ENCODE measurements at regions not wholly inside any gene's neighbourhood (a gene's known extent, or its start where the extent isn't known, plus 50 kb on each side); places are given as distances from the start of the nearest gene placed in this dataset.

GRCh38 chr14:55976219-55976618 lies 142.0 kb upstream of the PELI2 start:
- Histone ChIP-seq H3K4me1 (peaks cover 7% of the 10 kb centered on the region), H3K27me3 (no peaks in the 10 kb centered on the region), H3K9me3 (no peaks in the 10 kb centered on the region), H3K4me3 (no peak overlapping the region), H3K27ac (no peak overlapping the region), H3K36me3 (no peaks in the 10 kb centered on the region)
- WGBS, result 75% methylated on average over 5 of the region's 5 CpGs
- no peak for DNase-seq (ENCODE audit: low spot score in 2 of 2)
- TF ChIP-seq CTCF (IDR thresholded peaks at IDR 0.05) (no peak), POLR2A (IDR thresholded peaks at IDR 0.05) (no peak), POLR2AphosphoS5 (IDR thresholded peaks at IDR 0.05) (no peak)

- Histone ChIP-seq H3K27ac (no peak overlapping the region), H3K4me3 (no peak overlapping the region), H3K4me1 (peaks cover 7% of the 10 kb centered on the region), H3K36me3 (no peaks in the 10 kb centered on the region), H3K9me3 (no peaks in the 10 kb centered on the region), H3K27me3 (no peaks in the 10 kb centered on the region)
- DNase-seq (ENCODE audit: low spot score in 2 of 2), result no peak
- TF ChIP-seq CTCF (IDR thresholded peaks at IDR 0.05) (no peak), EP300 (IDR thresholded peaks at IDR 0.05) (no peak), POLR2A (IDR thresholded peaks at IDR 0.05) (no peak), POLR2AphosphoS5 (IDR thresholded peaks at IDR 0.05) (no peak)
- WGBS, result 48% methylated on average over 3 of the region's 3 CpGs
These were observed 141.6 kb upstream of the PELI2 start for GRCh38 chr14:55976655-55977054.

- no peaks in the 10 kb centered on the region for H3K9me3 ChIP-seq
- no peak overlapping the region for H3K27ac ChIP-seq
- H3K4me3 ChIP-seq, result no peak overlapping the region
- 64% methylated on average over 4 of the region's 4 CpGs for WGBS
- H3K27me3 ChIP-seq, result no peaks in the 10 kb centered on the region
- no peak for TF ChIP-seq POLR2AphosphoS5 (IDR thresholded peaks at IDR 0.05)
- no peak for TF ChIP-seq CTCF (IDR thresholded peaks at IDR 0.05)
- TF ChIP-seq EP300 (IDR thresholded peaks at IDR 0.05), result no peak
- no peak for TF ChIP-seq POLR2A (IDR thresholded peaks at IDR 0.05)
- no peak for DNase-seq (ENCODE audit: low spot score in 2 of 2)
- peaks cover 7% of the 10 kb centered on the region for H3K4me1 ChIP-seq
- no peaks in the 10 kb centered on the region for H3K36me3 ChIP-seq
These were observed 140.6 kb upstream of the PELI2 start for GRCh38 chr14:55977392-55978150.

- Histone ChIP-seq H3K4me1 (peaks cover 7% of the 10 kb centered on the region), H3K27ac (no peak overlapping the region), H3K4me3 (no peak overlapping the region), H3K9me3 (no peaks in the 10 kb centered on the region), H3K27me3 (no peaks in the 10 kb centered on the region), H3K36me3 (no peaks in the 10 kb centered on the region)
- no peak for TF ChIP-seq POLR2A (IDR thresholded peaks at IDR 0.05)
- TF ChIP-seq EP300 (IDR thresholded peaks at IDR 0.05), result no peak
- no peak for DNase-seq (ENCODE audit: low spot score in 2 of 2)
- WGBS, result 54% methylated on average over 2 of the region's 2 CpGs
These were observed 139.1 kb upstream of the PELI2 start for GRCh38 chr14:55979096-55979495.

GRCh38 chr14:55979781-55980180 lies 138.4 kb upstream of the PELI2 start:
- no peaks in the 10 kb centered on the region for H3K36me3 ChIP-seq
- no peak overlapping the region for H3K27ac ChIP-seq
- 100% methylated on average over 1 of the region's 1 CpG for WGBS
- peaks cover 6% of the 10 kb centered on the region for H3K27me3 ChIP-seq
- no peak overlapping the region for H3K4me3 ChIP-seq
- no peak for DNase-seq (ENCODE audit: low spot score in 2 of 2)
- TF ChIP-seq POLR2A (IDR thresholded peaks at IDR 0.05) (no peak), POLR2AphosphoS5 (IDR thresholded peaks at IDR 0.05) (no peak), EP300 (IDR thresholded peaks at IDR 0.05) (no peak), CTCF (IDR thresholded peaks at IDR 0.05) (no peak)
- H3K4me1 ChIP-seq, result peaks cover 7% of the 10 kb centered on the region
- H3K9me3 ChIP-seq, result no peaks in the 10 kb centered on the region

- peaks cover 6% of the 10 kb centered on the region for H3K27me3 ChIP-seq
- H3K27ac ChIP-seq, result no peak overlapping the region
- H3K36me3 ChIP-seq, result no peaks in the 10 kb centered on the region
- H3K4me3 ChIP-seq, result no peak overlapping the region
- no peak for TF ChIP-seq POLR2A (IDR thresholded peaks at IDR 0.05)
- no peak for TF ChIP-seq EP300 (IDR thresholded peaks at IDR 0.05)
- no peak for TF ChIP-seq CTCF (IDR thresholded peaks at IDR 0.05)
- TF ChIP-seq POLR2AphosphoS5 (IDR thresholded peaks at IDR 0.05), result no peak
- H3K4me1 ChIP-seq, result peaks cover 7% of the 10 kb centered on the region
- H3K9me3 ChIP-seq, result no peaks in the 10 kb centered on the region
- no peak for DNase-seq (ENCODE audit: low spot score in 2 of 2)
These were observed 137.2 kb upstream of the PELI2 start for GRCh38 chr14:55980970-55981369.
